Activated T-cell treated with anti-CD3 and anti-CD28 coated beads, Interleukin-2, amount 50 U/mL, for 48 hours (primary cell): ENCODE measurements at regions not wholly inside any gene's neighbourhood (a gene's known extent, or its start where the extent isn't known, plus 50 kb on each side); places are given as distances from the start of the nearest gene placed in this dataset.
"Not testable (repeated sequence)": the region's sequence is repeated elsewhere in the genome, so short reads cannot be mapped to it uniquely, and the experiment has no call there.

Experiments used
- DNase-seq, 2 experiments: peaks; one replicate each; pipeline ENCODE4 v3.0.0-alpha.2; 2020

DNA sequence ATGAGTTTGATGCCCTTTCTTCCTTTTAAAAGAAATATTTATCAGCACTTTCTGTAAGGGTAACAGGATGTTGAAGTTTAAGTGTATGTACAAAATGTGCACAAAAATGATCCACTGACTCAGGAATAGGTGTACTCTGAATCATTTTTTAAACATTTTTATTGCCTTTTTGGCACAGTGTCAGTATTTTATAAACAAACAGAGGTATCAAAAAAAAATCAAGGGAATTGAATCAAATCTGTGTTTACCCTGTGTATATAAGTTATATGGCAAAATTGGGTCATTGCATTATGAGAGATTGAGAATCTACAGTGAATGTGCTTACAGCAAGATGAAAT lies 513.9 kb upstream of the NETO1 start:
- no peak for DNase-seq

DNA sequence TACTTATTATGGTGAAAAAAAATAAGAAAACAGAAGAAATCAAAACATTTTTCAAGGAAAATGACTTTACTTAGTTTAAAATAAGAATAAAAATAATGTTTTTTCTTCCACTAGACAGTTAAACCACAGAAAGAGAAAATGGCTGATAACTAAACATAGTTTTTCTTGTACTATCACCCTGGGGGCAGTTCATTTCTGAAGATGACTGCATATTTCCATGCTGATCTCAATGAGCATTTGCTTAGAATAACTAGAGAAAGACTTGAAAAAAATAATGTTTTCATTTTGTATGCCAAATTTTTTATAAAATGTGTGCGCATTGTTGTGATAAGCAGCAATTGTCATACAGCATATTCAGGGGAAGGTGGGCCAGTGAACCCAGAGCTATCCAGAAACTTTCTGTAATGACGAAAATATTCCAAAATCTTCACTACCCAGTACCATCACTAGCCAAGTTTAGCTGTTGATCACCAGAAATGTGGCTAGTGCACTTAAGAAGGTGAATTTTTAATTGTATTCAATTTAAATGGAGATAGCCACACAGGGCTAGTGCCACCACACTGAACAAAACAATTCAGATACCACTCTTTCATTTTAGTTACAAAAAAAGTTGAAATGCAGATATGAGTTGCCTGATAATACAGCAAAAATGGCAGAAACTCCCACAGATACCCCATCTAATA lies 513.4 kb upstream of the NETO1 start:
- no peak for DNase-seq

DNA sequence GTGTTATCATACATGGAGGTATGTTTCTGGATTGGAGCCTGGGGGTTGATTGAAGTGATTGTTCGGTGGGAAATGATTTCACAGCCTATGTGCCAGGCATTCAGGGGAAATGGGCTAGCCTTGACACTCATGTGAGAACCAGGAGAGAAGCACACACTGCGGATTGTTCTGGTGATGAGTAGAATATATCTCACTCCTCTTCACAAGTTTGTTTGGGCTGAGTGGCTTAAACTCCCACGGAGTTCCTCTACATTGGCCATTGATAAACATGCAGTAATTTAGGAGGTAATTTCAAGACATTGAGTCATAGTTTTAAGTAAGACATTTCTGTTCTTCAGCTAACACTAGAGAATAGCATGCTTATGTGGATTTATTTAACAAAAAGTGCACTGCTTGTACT lies 498.9 kb upstream of the NETO1 start:
- no peak for DNase-seq

GRCh38 chr18:73365018-73365417 lies 497.2 kb upstream of the NETO1 start:
- no peak for DNase-seq

- DNase-seq = no peak
Measured at GRCh38 chr18:73355121-73355520, 487.3 kb upstream of the NETO1 start.

GRCh38 chr18:73352546-73352945 lies 484.8 kb upstream of the NETO1 start:
- DNase-seq = no peak

DNA sequence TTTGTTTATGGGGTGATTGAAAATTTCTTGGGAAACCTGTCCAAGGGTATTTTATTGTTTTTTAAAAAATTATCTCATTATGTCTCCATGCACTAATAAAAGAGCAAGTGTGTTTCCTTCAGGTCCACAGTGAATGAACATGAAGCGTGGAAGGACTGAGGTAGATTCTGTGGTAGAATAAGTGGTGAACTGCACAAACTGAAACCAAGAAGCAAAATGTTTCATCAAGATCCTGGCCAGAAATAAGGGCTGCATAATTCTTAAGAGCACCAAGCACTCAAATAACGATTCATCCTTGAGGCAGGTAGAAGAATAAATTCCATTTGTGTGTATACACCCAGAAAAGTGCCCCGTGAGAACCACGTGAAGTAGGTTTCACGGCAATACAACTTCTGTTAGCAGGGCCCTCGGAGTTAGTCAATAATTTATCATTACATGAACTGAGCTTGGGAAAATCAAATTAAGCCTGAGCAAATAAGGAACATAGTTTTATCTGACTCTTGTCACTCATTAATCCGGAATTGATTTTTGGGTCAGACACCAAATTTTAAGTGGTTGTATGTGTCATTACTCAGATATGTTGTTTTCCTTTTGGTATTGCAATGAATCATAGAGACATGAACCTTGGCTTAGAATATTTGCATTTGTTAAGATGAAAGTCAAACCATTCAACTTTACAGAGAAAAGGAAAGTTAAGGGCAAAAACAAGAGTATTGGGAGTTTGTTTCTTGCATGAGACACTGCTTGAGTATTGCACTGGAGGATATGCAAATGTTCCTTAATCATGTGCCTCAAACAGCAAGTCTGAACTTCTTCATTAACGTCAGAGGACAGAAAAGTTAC lies 472.6 kb upstream of the NETO1 start:
- no peak for DNase-seq

DNA sequence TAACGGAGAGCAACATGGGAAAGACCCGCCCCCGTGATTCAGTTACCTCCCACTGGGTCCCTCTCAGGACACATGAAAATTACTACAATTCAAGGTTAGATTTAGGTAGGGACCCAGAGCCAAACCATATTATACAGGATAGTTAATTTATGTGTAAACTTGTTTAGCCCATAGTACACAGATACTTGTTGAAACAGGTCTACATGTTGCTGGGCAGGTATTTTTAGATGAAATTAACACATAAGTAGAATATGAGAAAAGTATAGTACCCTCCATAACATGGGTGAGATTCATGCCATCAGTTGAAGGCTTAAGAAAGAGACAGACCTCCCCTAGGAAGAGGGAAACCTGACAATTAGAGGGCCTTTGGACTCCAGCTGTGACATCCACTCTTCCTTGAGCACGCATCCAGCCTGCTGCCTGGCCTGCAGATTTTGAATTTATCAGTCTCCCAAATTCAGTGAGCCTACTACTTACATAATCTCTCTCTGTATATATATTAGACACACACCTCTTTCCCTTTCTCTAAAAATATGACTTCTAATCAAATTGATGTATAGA lies 463.5 kb upstream of the NETO1 start:
- DNase-seq = no peak

DNA sequence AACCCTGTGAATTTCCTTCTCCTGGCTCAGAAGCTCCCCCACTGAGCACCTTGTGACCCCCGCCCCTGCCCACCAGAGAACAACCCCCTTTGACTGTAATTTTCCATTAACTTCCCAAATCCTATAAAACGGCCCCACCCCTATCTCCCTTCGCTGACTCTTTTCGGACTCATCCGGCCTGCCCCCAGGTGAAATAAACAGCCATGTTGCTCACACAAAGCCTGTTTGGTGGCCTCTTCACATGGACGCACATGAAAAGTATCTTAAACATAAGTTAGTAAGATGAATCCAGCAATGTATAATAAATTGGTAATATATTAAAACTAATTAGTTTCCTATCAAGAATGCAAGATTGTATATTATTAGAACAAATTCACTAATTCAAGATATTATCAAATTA lies 462.3 kb upstream of the NETO1 start:
- not testable (repeated sequence) for DNase-seq

- DNase-seq = not testable (repeated sequence)
Measured at GRCh38 chr18:73324187-73324831, 456.5 kb upstream of the NETO1 start.

- no peak for DNase-seq
Measured at GRCh38 chr18:73318739-73319479, 451.1 kb upstream of the NETO1 start.

DNA sequence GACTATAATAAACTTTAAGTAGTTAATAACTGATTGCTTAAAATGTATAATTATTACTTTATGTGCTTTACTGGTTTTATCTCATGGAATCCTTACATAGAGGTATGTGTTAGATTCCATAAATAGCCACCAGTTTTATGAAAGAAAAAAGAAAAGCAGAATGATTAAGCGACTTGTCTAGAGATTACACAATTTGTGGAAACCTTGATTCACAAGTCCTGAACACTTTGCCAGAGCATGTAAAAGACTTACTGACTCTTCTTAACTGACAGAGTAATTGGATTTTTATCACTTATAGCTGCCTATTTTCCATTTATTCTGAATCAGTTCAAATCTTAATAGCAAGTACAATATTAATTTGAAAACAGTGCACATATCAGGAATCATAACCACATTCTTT lies 448.7 kb upstream of the NETO1 start:
- DNase-seq = no peak

- DNase-seq = no peak
Measured at GRCh38 chr18:73315381-73315780, 447.6 kb upstream of the NETO1 start.

- no peak for DNase-seq
Measured at GRCh38 chr18:73313476-73313875, 445.7 kb upstream of the NETO1 start.

DNA sequence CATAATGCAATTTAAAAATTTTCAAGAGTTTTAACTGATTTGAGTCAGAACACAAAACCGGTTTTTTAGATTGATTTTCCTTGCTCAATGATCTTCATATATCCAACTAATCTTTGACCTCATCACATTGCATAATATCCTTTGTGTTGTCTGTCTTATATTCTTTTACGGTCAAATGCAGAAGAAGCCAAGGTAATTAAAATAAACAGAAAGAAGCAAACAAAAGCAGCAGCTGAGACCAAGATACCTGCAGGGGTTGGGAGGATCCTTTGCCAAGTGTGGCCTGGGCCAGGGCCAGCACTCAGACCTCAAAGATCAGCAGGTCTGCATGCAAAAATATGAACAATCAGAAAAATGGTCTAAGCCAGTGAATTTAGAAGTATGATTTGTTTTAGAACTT lies 428.9 kb upstream of the NETO1 start:
- DNase-seq = no peak

GRCh38 chr18:73292156-73292555 lies 424.4 kb upstream of the NETO1 start:
- DNase-seq = no peak

DNA sequence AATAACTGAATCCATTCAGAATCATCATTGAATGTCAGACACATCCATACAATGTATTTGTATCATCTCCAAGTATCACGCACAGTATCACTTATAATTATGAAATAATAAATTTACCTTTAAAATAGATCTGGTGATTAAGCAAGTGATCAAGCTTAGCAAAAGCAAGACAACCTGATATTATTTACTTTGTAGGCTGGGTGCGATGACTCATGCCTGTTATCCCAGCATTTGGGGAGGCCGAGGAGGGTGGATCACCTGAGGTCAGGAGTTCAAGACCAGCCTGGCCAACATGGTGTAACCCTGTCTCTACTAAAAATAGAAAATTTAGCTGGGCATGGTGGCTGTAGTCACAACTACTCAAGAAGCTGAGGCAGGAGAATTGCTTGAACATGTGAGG lies 421.0 kb upstream of the NETO1 start:
- DNase-seq = no peak

DNA sequence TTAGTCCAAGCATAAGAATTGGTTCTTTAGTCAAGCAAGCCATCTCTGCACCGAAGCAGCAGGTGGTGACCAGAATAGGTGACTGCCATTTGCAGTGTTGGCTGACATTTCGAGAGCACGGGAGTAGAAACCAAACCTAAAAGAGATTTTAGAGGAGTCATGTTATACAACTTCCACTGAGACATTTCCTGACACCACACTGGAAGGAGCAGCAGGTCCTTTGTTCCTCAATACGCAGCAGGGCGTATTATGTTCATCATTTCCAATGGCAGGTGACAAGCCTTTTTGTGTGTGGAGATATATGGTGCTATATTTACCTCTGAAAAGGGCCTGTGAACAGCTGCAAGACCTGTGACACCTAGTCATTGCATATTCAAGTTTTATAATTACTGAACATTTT lies 418.8 kb upstream of the NETO1 start:
- DNase-seq = no peak

DNA sequence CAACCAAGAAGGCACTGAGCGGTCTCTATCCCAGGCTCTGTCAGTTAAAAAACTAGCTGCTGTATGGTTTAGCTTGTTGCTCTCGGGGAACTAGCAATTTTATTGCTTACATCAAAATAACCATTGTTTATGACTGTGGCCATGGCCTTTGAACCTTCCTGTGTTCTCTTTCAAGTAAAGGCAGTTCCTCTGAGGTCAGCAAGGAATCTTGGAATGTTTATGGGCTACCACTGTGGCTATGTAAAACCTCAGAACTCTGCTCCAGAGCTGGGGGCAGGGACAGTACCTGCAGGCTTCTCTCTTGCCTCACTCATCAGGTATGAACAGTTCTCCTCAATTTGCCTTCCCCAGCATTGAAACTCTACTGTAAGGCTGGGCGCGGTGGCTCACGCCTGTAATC lies 416.0 kb upstream of the NETO1 start:
- no peak for DNase-seq

DNA sequence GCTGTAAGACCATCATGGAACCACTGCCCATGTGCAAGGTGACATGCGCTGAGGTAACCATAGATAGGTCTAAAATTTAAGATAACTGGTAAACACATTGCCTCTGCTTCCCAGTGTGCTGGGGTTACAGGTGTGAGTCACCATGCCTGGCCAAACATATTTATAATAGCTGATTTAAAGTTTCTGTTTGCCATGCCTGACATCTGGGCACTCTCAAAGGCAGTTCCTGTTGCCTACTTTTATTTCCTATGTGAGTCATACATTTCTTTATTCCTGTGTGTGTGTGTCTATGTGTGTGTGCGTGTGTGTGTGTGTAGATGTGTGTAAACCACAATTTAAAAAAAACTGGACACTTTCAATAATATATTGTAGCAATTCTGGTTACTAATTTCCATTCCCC lies 415.2 kb upstream of the NETO1 start:
- DNase-seq = no peak

- no peak for DNase-seq
Measured at GRCh38 chr18:73279498-73279897, 411.7 kb upstream of the NETO1 start.

GRCh38 chr18:73274812-73275621 lies 407.2 kb upstream of the NETO1 start:
- no peak for DNase-seq
